KMS-11 (cell line): ENCODE measurements at regions not wholly inside any gene's neighbourhood (a gene's known extent, or its start where the extent isn't known, plus 50 kb on each side); places are given as distances from the start of the nearest gene placed in this dataset.

Experiments
- H2AFZ ChIP-seq: fragments of 200-600 bp; sonication (generic); 2 replicates; pipeline ENCODE4 v1.6.1; 2016; ENCODE audit warnings: antibody characterized with exemption, mixed run types, low read depth
- H3K27ac ChIP-seq: fragments of 200-600 bp; sonication (generic); 2 replicates; pipeline ENCODE4 v1.6.1; 2016; ENCODE audit warnings: mild to moderate bottlenecking, mixed run types
- H3K27me3 ChIP-seq: fragments of 200-600 bp; sonication (generic); 2 replicates; pipeline ENCODE4 v1.6.1; 2017; ENCODE audit warnings: mild to moderate bottlenecking, low read depth, mixed run types, moderate library complexity; ENCODE audit not compliant: insufficient read depth
- H3K36me3 ChIP-seq: fragments of 200-600 bp; sonication (generic); 2 replicates; pipeline ENCODE4 v1.6.1; 2017; ENCODE audit warnings: mild to moderate bottlenecking, mixed run types; ENCODE audit not compliant: insufficient read depth
- H3K4me1 ChIP-seq: fragments of 200-600 bp; sonication (generic); 2 replicates; pipeline ENCODE4 v1.6.1; 2016; ENCODE audit warnings: mild to moderate bottlenecking, low read depth, mixed run types; ENCODE audit not compliant: poor library complexity, severe bottlenecking
- H3K4me2 ChIP-seq: fragments of 200-600 bp; sonication (generic); 2 replicates; pipeline ENCODE4 v1.7.0; 2016; ENCODE audit warnings: mild to moderate bottlenecking, mixed run types
- H3K4me3 ChIP-seq: fragments of 200-600 bp; sonication (generic); IDR thresholded peaks from 2 replicates; pipeline ENCODE4 v1.6.1; 2017; ENCODE audit warnings: low read depth, low read length, mixed read lengths; ENCODE audit not compliant: insufficient read depth
- H3K79me2 ChIP-seq: fragments of 200-600 bp; sonication (generic); 2 replicates; pipeline ENCODE4 v1.6.1; 2016; ENCODE audit warnings: low read depth, mixed run types; ENCODE audit not compliant: insufficient read depth
- H3K9ac ChIP-seq: fragments of 200-600 bp; sonication (generic); 2 replicates; pipeline ENCODE4 v1.6.1; 2016; ENCODE audit warnings: mild to moderate bottlenecking, mixed run types
- H4K20me1 ChIP-seq: fragments of 200-600 bp; sonication (generic); 2 replicates; pipeline ENCODE4 v1.6.1; 2016; ENCODE audit warnings: mild to moderate bottlenecking, mixed run types; ENCODE audit not compliant: insufficient read depth
- TF ChIP-seq, protein P1 (sequence below): fragments of 200-600 bp; sonication (generic); conservative IDR thresholded peaks from 2 replicates; pipeline ENCODE4 v1.6.1; 2017; ENCODE audit warnings: low read depth, mild to moderate bottlenecking, antibody characterized with exemption, low read length, moderate library complexity, mixed read lengths

DNA sequence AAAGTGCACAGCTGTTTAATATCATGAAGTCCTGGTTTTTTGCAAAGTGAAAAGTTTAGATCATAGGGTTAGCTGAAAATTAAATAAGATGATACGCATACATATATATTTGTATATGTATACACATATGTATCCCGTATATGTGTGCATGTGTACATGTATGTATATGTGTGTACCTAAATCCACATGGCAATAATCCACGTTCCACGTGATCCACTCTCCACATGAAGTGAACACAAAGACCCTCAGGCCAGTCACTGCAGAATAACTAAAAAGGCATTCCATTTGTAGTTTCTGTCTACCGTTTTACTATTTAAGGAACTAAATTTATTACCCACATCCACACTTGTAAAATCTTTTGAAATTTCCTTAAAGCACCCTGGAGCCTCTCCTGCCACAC lies 294.9 kb downstream of the FOXA2 start:
- Histone ChIP-seq H3K4me2 (no peak overlapping the region), H3K27ac (no peak overlapping the region), H3K9ac (no peak overlapping the region), H4K20me1 (no peaks in the 10 kb centered on the region), H3K27me3 (no peaks in the 10 kb centered on the region), H3K4me3 (no peak overlapping the region), H3K4me1 (no peaks in the 10 kb centered on the region), H3K36me3 (no peaks in the 10 kb centered on the region), H3K79me2 (no peaks in the 10 kb centered on the region), H2AFZ (no peak overlapping the region)
- TF ChIP-seq, protein P1, sequence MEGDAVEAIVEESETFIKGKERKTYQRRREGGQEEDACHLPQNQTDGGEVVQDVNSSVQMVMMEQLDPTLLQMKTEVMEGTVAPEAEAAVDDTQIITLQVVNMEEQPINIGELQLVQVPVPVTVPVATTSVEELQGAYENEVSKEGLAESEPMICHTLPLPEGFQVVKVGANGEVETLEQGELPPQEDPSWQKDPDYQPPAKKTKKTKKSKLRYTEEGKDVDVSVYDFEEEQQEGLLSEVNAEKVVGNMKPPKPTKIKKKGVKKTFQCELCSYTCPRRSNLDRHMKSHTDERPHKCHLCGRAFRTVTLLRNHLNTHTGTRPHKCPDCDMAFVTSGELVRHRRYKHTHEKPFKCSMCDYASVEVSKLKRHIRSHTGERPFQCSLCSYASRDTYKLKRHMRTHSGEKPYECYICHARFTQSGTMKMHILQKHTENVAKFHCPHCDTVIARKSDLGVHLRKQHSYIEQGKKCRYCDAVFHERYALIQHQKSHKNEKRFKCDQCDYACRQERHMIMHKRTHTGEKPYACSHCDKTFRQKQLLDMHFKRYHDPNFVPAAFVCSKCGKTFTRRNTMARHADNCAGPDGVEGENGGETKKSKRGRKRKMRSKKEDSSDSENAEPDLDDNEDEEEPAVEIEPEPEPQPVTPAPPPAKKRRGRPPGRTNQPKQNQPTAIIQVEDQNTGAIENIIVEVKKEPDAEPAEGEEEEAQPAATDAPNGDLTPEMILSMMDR: no peak

DNA sequence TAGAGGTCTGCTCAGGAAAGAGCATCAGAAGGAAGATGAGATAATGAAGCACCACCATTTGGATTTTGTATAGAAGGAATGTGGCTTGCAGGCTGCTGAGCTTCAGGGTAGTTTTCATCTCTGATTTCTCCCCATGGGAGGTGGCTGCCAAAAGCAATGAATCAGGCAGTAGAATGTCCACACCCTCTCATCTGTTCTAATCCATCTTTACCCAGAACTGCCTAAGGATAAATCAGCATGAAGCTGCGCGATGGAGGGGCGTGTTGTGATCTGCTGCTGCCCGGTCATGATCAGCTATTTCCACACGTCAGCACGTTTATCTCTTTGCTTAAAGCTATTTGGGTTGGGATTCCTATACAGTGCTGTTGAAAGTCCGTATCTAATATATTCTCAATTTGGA lies 295.4 kb downstream of the FOXA2 start:
- TF ChIP-seq, protein P1: no peak
- no peak overlapping the region for H3K4me2 ChIP-seq
- no peak overlapping the region for H3K9ac ChIP-seq
- no peak overlapping the region for H3K4me3 ChIP-seq
- H3K79me2 ChIP-seq: no peaks in the 10 kb centered on the region
- H3K36me3 ChIP-seq: no peaks in the 10 kb centered on the region
- no peaks in the 10 kb centered on the region for H4K20me1 ChIP-seq
- no peaks in the 10 kb centered on the region for H3K27me3 ChIP-seq
- no peaks in the 10 kb centered on the region for H3K4me1 ChIP-seq
- no peak overlapping the region for H3K27ac ChIP-seq
- H2AFZ ChIP-seq: no peak overlapping the region

DNA sequence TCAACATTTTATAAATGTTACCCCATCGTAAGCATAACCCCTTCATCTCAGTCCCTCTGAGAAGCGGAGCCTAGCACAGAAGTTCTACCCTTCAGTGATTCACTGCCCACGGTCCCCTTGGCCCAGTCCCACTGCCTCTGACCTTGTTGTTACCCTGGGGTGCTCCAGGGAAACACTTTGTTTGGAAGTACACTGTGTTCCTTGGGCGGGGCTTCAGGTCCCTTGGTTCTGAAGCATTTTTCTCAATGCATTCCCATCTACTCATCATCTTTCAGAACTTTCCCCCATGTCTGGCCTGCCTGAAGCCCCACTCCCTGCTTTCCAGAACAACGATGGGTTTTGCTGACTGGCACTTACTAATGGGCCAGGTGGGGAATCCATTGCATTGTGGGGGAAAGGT lies 296.2 kb downstream of the FOXA2 start:
- Histone ChIP-seq H3K4me1 (no peaks in the 10 kb centered on the region), H3K4me2 (no peak overlapping the region), H3K4me3 (no peak overlapping the region), H3K27ac (no peak overlapping the region), H3K79me2 (no peaks in the 10 kb centered on the region), H3K9ac (no peak overlapping the region), H2AFZ (no peak overlapping the region), H4K20me1 (no peaks in the 10 kb centered on the region), H3K27me3 (no peaks in the 10 kb centered on the region), H3K36me3 (no peaks in the 10 kb centered on the region)
- TF ChIP-seq, protein P1: no peak

DNA sequence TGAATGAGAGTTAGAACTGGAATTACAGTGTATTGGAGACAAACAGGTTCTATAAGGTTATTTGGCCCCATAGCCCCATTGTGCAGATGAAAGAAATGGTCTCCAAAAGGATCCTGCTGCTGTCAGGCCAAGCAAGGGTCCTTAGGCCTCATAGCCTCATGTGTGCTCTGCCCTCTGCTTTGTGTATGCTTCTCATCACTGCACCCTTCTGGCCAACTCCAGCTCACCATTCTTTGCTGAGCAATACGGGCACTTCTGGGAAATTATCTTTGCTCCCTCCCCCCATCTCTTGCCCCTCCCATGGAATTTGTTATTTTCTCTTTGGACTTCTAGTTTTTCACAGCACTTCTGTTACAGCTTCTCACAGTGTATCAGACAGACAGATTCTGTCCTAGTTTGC lies 298.8 kb downstream of the FOXA2 start:
- no peak overlapping the region for H3K4me2 ChIP-seq
- H3K4me1 ChIP-seq: no peaks in the 10 kb centered on the region
- no peaks in the 10 kb centered on the region for H3K36me3 ChIP-seq
- H3K79me2 ChIP-seq: no peaks in the 10 kb centered on the region
- H2AFZ ChIP-seq: no peak overlapping the region
- H3K4me3 ChIP-seq: no peak overlapping the region
- TF ChIP-seq, protein P1: no peak
- H3K27ac ChIP-seq: no peak overlapping the region
- H4K20me1 ChIP-seq: no peaks in the 10 kb centered on the region
- no peaks in the 10 kb centered on the region for H3K27me3 ChIP-seq
- no peak overlapping the region for H3K9ac ChIP-seq

DNA sequence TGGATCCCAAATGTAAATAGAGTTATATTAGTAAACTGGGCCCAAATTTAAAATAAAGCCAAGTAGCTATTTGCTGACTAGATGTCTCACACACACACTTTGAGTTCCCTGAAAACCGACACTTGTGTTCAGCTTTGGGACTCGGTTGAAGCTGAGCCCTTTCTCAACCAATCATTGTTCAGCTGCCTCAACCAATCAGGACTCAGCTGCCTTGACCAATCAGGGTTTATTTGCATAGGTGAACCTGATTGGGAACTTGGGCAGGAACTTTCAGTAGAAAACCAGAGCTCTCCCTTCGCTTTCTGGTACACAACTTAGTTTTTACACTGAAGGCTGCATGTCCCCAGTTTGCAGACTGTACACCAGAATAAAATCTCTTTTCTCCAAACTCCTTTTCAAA lies 301.7 kb downstream of the FOXA2 start:
- H3K79me2 ChIP-seq: no peaks in the 10 kb centered on the region
- H3K27me3 ChIP-seq: no peaks in the 10 kb centered on the region
- TF ChIP-seq, protein P1: no peak
- H4K20me1 ChIP-seq: no peaks in the 10 kb centered on the region
- no peak overlapping the region for H2AFZ ChIP-seq
- no peak overlapping the region for H3K4me3 ChIP-seq
- H3K4me2 ChIP-seq: no peak overlapping the region
- no peaks in the 10 kb centered on the region for H3K4me1 ChIP-seq
- no peak overlapping the region for H3K9ac ChIP-seq
- no peak overlapping the region for H3K27ac ChIP-seq
- no peaks in the 10 kb centered on the region for H3K36me3 ChIP-seq
